Suppressor macrophage (primary cell): ENCODE measurements at regions not wholly inside any gene's neighbourhood (a gene's known extent, or its start where the extent isn't known, plus 50 kb on each side); places are given as distances from the start of the nearest gene placed in this dataset.
"Not testable (repeated sequence)": the region's sequence is repeated elsewhere in the genome, so short reads cannot be mapped to it uniquely, and the experiment has no call there.

Source experiments
- DNase-seq, 4 experiments: peaks; one replicate each; pipeline ENCODE4 v3.0.0-alpha.2; 2020 to 2022

DNA sequence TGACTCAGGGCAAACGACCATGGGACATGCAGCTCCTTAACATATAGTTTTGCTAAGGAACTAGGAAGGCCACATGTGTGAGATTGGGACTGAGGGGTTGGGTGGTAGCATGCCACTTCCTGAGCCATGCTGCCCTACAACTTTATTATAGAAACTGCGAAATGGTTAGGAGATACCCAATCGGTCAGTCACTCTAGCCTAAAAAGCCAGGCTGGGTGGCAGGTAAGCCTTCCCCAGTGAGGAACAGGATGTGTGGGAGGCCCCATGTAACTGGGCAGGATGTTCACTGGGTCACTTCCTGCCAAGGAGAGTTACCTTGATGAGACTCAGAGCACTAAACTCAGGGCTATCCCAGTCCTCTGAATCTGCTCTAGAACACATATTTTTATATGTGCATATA is 123.5 kb downstream of the MAP3K7 start:
- DNase-seq, result no peak

DNA sequence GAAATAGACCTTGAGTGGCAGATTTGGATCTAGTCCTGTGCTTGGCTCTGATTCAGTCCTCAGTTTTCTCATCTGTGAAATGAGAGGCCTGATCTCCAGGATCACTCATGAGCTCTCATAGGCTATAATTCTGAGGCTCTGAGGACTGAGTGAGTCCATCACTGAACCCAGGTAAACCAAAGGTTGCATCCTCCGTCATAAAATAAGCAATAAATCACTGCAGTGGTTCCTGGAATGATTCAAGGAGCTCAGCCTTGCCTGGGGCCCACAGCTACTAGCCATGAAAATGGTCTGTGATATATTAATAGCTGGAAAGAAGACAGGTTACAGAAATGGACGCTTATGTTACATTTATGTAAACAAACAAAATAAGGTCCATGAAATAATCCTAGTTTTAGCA is 124.8 kb downstream of the MAP3K7 start:
- no peak for DNase-seq

DNA sequence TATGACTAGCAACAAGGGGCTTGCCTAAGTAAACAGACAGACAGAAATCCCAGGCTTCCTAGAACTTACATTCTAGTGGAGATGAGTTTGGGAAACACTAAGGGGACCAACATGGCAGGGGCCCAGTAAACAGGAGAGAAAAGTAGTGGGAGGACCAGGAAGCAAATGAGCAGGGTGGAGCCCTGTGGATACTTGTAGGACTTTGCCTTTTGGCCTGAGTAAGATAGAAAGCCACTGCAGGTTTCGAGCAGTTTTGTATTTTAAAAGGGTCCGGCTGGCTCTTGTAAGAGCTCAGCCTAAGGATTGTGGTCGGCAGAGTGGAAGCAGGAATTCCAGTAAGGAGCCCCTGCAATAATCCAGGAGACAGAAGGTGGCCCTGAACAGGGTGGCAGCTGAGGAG is 125.5 kb downstream of the MAP3K7 start:
- DNase-seq, result no peak

DNA sequence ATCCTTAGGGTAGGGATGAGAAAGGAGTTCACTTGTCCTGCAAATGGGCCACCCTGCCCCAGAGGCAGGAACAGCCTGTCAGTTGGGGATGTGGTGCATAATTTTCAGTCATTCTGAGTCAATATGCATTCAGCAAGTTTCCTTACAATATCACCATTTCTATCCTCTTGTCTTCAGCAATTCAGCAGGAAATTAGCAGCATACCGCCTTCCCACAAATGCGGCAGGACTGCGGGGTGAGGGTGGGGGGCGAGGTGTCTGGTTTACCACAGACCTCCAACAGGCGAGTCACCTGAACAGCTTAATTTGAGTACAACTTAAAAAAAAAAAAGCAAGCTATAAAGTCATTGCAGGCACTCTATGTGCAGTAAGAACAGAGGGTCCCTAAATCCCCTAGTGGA is 126.8 kb downstream of the MAP3K7 start:
- DNase-seq, result no peak

DNA sequence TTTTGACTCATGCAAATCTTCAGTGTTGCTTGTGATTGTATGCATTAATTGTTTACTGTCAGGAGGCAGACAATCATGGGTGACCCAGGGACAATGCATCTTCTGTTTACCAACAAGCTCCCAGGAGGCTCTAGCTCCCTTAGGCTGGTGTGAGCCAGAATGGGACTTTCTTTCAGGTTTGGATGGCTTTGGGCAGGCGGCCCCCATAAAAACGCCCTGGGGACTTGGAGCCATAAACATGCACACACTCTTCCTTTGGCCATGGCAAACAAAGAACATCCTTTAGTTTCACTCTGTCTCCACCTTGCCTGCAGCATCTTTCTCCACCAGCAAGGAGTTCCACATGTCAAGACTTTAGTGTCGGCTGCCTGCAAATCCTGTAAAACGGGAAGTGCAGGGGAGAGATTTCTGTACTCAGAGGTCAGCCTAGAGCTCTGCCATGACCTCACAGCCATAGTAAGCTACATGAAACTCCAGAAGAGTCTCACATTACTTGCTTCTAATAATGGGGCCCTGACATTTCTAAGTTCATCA is 127.6 kb downstream of the MAP3K7 start:
- peak in 2 of 4 experiments; percentile 22 to 32 for DNase-seq

DNA sequence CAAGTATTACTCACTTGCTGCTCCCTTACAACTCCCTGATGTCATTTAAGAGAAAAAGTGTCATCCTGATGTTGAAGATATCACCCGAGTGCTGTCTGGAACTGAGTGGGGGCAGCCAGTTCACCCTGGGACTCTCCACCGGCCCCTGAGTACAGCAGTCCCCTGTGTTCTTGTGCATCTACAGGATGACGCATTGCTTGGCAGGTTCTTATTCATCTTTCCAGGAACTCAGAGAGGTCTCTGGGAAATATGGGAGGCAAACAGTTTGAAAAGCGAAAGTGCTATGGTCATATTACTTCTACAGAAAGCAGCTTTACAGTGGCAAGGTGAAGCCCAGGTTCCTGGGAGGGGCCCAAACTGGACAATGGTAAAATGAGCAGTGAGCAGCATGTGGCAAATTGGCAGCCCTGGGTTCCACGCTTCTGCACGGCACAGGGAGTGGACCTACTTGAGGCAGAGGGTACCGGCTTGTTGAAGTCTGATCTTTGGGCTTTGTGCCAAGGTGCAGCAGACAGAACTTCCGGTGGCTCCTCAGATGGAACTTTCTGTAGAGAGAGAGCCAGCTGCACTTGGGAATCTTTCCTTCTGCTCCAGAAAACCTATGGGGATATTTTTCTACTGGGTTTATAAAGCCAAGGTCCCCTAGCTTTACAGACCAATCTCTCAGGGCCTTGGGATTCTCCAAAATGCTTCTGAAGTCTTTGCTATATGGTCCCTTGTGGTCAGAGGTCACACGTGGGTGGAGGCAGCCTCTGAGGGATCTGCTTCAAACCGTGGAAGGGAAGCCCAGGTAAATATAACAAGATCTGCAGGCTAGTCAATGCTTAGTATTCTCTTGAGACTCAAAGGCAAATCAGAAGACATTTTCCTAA is 128.3 kb downstream of the MAP3K7 start:
- DNase-seq, result no peak

DNA sequence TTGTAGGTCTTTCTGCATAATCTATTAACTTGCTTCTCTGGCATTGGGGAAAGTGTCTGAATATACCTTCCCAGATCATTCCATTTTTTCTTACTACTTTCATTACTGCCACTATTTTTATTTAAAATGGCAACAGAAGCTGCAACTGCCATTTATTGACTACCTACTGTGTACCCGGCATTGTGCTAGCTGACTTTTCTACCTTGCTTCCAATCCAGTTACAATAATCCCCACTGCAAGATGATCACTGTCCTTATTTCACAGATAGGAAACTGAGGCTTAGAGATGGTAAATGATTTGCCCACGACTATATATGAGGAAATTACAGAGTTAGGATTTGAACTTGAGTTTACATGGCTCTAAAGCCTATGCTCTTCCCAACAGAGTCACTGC is 129.0 kb downstream of the MAP3K7 start:
- no peak for DNase-seq

DNA sequence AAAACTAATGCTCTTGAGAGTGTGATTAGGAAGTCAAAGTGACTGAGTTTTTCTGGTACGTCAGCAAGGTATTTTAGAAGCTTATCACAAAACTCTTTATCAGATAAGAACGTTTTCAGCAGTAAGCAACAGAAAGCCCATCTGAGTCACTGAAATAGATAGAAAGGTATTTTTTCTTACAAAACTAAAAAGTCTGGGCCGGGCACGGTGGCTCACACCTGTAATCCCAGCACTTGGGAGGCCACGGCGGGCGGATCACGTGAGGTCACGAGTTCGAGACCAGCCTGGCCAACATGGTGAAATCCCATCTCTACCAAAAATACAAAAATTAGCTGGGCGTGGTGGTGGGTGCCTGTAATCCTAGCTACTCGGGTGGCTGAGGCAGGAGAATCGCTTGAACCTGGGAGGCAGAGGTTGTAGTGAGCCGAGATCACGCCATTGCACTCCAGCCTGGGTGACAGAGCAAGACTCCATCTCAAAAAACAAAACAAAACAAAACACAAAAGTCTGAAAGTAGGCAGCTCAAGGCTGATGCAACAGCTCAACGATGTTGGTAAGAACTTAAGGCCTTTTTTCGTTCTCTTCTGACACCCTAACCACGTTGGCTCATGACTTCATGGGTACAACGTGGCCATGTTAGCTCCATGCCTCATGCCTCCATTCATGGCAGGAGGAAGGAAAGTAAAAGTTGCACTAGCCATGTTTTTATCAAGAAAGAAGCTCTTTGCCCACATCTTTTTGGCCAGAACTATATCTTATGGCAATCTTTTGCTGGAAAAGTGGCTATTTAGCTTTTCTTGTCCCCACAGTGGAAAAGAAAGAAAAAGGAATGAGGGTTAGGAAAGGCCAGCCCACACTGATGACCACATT is 129.6 kb downstream of the MAP3K7 start:
- DNase-seq, result not testable (repeated sequence)

DNA sequence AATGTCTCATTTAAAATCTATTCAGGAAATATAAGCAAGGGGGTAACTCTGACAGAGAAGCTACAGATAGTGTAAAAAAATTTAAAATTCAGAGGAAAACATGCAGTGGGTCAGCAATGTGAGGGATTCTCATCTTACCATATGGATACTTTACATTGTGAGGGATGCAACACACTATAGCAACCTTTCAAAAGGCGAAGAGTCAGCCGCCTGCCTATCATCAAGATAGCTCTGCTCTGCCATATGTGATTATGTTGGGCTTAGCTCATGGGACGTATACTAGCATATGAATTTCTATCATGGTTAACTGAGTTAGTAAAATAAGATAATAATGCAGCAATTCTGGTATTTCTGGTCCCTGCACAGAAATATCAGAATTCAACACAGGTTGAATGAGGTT is 130.9 kb downstream of the MAP3K7 start:
- DNase-seq, result no peak

DNA sequence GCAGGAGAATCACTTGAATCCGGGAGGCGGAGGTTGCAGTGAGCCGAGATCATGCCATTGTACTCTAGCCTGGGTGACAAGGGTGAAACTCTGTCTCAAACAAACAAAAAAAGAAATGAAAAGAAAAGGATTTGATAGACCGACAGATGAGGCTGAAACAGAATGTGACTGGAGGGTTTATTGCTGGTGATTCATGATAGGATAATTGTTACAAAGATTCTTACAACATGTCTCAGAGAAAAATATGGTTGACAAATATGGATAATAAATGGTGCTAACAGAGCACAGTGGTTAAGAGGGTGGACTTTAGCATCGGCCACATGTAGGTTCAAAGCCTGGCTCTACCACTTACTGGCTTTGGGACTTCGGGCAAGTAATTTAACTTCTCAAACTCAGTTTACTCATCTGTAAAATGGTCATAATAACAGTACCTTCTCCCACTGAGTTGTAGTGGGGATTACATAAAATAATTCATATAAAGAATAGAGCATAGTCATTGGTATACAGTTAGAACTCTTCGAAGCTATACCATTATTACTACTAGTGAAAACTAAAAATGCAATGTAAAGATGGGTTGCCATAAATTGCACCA is 131.9 kb downstream of the MAP3K7 start:
- DNase-seq, result no peak

DNA sequence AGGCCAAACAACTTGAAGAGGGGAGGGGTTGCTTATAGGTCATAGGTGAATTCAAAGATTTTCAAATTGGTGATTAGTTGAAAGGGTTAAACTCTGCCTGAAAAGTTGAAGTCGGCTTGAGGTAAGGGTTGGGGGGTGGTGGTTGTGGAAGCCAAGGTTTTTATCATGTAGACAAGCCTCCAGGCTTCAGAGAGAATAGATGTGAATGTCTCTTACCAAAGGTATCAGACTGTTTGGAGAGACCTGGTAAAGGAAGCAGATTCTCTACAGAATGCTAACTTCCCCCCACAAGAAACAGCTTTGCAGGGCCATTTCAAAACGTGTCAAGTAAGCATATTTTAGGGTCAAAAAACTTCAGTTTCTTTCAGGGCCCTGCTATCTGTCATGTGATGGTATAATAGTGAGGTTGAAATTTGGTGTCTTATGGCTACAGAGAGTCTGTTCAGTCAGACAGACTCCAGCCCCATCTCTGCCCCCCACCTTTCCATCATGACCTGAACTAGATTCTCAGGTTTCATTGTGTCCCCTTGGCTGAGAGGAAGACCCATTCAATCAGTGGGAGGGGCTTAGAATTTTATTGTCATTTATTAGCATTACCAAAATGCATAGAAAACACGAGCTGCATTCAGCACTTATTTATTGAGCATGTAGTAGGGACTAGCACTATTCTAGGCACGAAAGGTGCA is 136.5 kb downstream of the MAP3K7 start:
- no peak for DNase-seq

DNA sequence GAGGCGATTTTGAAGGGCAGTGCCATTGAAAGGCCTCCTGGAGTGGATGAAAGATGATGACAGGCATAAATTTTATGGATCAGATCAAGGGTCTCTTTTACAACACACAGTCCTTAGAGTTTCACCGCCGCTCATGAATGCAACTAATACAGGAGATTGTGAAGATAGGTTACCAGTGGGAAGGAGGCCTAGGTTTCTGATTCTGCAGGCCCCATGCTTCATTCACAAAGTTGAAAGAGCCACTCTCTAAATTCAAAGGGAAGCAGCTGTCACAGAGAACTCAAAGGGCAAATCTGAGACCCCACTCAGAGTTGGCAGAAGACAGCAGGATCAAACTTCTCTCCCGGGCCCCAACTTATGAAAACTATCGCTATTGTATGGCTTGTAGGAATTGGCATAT is 137.6 kb downstream of the MAP3K7 start:
- no peak for DNase-seq

DNA sequence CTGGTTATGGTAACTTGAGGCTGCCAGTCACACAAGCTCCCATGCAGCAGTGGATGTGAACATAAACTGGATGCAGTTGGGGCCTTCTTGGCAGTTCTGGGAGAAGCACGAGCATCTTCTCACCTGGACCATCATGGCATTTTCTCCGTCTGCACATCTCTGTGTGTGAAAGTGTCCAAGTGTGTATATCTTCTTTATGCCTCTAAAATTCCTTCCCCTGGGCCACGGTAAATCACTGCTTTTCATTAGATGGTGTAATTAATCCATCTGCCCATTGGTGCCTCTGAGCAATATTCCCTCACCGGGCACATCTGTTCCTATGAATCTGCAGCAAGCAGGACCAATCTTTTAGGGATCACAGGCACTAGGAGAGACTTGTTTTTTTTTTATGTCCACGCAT is 138.0 kb downstream of the MAP3K7 start:
- no peak for DNase-seq

DNA sequence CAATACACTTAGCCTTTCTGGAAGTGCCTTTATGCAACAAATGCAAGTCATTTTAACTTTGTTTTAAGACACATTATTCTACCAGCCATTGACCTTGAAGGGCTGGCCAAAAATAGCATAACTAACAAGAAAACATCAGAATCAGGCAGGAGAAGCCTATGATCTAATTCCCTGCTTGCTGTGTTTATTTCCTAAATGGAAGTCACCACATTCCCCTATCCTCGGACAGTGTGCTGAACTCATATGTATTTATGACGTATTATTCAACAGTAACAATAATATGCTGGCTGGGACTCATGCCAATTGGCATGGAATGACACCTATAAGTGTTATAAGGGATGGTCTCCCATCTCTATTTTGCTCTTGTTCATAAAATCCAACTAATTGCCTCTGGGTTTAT is 140.7 kb downstream of the MAP3K7 start:
- no peak for DNase-seq

DNA sequence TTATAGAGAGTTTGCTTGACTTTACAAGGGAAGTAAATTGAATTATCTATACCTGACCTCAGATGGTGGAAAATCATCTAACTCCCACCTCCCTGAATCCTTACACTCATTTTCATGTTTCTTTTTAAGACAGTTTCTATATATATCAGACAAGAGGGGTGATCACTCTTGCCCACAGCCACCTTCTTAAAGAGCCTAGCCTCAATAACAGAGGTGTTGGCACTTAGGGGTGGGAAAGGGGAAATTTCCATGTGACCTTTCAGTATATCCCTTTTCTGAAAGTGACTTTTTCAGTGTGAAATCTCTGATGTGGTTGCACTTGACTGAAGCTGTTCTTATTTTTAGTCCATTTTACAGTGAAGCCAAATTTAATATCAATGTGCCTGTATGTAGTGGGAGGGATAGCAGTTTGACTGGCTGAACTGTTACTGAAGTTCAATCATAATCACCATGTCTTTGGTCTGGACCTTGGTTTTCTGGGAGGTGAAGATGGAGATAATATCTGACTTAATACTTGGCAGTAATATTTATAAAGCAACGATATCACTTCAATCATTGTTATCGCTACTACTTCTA is 141.3 kb downstream of the MAP3K7 start:
- DNase-seq, result no peak

DNA sequence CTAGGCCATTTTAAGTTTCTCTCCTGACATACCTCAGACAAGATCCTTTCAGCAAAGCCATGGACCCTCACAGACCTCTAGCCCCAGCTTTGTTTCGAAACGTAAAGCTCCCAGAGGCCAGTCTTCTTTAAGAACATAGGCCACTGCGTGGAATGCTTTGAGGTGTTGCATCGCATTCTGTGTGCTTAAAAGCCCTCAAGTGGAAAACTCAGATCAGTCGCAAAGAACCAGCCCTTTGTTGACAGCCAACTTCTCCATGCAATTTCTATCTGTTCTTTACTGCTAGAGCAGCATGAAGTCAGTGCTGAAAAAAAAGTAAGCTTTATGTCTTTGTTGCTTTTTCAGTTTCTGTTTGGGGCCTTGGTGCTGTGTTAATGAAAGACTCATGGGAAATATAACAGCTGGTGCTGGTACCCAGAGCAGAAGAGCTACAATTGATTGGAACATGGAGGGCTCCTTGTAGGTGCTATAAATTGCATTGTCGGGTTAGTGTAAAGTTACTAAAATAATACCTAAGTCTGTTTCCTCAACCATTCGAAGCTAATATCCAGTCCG is 142.6 kb downstream of the MAP3K7 start:
- DNase-seq, result no peak

DNA sequence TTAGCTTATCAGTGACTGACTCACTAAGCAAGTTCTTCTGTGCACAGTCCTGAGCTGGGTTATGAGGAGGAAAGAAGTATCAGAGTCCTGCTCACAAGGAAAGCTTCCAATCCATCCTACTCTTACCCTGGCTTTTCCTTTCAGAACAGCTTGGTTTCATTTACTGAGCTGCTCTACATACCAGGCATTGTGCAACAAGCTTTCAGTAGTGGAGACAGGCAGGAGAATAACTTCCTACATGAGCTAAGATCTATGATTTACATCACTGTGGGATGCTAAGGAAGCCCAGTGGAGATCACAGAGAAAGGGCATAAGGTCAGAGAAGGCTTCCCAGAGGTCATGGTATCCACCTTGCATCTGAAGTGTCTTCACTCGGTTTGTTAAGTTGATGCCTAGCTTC is 144.5 kb downstream of the MAP3K7 start:
- DNase-seq, result peak in 1 of 4 experiments; percentile 12

DNA sequence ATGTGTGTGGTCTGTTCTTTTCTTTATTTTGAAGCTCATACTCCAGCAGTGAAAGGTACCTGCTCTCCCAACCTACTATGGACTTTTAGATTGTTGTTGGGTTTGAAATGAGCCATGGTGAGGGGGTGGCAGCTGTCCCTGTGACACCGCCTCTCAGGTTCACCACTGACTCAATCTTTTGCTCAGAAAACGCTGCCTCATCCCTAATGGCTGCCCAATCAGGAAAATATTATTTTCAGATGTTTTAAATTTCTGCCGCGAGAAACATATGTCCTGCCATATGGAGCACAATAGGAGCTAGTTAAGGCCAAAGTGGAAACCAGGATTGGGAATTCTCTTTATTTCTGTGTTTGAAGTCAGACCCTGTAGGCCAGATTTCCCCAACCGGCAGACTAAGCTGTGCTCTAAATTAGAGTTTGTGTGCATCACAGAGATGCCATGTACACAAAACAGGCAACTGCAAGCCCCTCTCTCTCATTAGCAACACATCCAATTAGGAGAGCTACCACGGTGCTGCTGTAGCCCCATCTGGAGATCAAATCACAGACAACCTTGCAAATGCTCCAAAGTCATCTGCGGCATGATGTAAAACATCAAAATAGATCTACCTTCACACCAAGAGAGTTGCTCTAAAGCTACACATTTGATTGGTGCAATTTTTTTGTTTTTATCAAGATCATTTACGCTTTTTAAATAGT is 144.1 kb upstream of the BACH2 start:
- no peak for DNase-seq

DNA sequence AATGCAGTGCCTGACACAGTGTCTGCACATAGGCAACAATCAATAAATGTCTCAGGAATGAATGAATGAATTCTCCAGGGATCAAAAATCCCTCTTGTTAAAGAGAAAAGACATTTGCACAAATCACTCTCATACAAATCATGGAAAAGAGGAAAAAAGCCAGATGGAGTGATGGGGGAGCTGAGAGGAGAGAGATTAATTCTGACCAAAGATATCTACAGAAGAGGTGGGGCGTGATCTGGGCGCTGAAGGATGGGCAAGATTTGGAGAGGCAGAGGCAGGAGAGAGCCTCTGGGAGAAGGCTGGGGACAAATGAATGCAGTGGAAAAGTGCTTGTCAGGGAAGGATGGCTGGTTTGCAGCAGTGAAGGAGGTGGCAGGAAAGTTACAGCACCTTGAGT is 142.9 kb upstream of the BACH2 start:
- DNase-seq, result no peak

DNA sequence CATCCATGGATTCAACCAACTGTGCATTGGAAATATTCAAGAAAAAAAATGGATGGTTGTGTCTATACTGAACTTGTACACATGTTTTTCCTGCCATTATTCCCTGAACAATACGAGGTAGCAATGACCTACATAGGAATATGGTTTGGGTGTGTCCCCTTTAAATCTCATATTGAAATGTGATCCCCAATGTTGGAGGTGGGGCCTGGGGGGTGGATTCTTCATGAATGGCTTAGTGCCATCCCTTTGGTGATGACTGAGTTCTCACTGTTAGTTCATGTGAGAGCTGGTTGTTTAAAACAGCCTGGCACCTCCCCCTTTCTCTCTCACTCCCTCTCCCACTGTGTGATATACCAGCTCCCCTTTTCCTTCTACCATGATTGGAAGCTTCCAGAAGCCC is 139.8 kb upstream of the BACH2 start:
- no peak for DNase-seq

DNA sequence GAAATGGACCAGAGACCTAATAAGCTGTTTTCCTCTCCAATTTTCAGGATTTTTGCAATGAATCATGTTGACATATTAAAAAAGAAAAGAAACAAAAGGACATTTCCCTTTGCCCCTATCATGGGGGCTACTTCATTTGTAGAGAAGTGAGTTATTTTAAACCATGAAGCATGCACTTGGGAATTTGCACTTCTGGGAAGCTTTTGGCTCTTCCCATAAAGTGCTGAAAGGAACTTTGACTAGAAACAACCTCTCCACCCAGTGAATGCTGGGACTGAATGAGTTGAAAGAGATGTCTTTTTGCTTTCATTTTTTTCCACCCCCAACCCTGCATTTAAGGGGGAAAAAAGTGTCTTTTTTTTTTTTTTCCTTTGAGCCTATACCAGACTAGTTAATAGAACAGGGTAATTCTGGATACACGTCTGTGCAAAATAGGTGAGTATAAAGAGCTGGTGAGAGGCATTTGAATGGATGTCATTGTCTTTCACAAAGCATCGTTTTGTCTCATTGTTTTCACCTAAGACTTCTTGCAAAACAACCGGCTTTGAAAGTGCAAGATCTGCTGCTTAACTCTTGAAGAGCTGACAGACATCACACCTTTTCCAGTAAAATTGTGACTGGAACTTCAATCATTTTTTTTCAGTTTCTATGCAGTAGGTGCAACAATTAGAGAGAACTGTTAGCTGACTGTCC is 138.7 kb upstream of the BACH2 start:
- no peak for DNase-seq
